MM.1S (cell line): ENCODE measurements at regions not wholly inside any gene's neighbourhood (a gene's known extent, or its start where the extent isn't known, plus 50 kb on each side); places are given as distances from the start of the nearest gene placed in this dataset.

Experiments used
- DNase-seq: peaks from one replicate; pipeline ENCODE4 v3.0.0-alpha.2; 2015
- H2AFZ ChIP-seq: fragments of 300-600 bp; sonication (generic); 2 replicates; pipeline ENCODE4 v1.6.0; 2016; ENCODE audit warnings: antibody characterized with exemption, low read length
- H3F3A ChIP-seq: fragments of 300-600 bp; sonication (generic); 2 replicates; pipeline ENCODE4 v1.6.1; 2016; ENCODE audit warnings: mild to moderate bottlenecking, antibody characterized with exemption, low read length, moderate library complexity, mixed read lengths; ENCODE audit not compliant: insufficient read depth
- H3K27ac ChIP-seq: fragments of 300-600 bp; sonication (generic); 2 replicates; pipeline ENCODE4 v1.5.1; 2016; ENCODE audit warnings: mild to moderate bottlenecking, low read length
- H3K27me3 ChIP-seq: fragments of 300-600 bp; sonication (generic); replicated peaks from 2 replicates; pipeline ENCODE4 v1.6.0; 2016; ENCODE audit warnings: low read length; ENCODE audit not compliant: insufficient read depth
- H3K36me3 ChIP-seq: fragments of 300-600 bp; sonication (generic); replicated peaks from 2 replicates; pipeline ENCODE4 v1.6.1; 2016; ENCODE audit warnings: mild to moderate bottlenecking, low read length, mixed read lengths; ENCODE audit not compliant: insufficient read depth
- H3K4me1 ChIP-seq: fragments of 300-600 bp; sonication (generic); 2 replicates; pipeline ENCODE4 v1.6.1; 2016; ENCODE audit warnings: low read length, mixed read lengths
- H3K4me2 ChIP-seq: fragments of 300-600 bp; sonication (generic); 2 replicates; pipeline ENCODE4 v1.6.0; 2016; ENCODE audit warnings: low read depth, low read length
- H3K4me3 ChIP-seq: fragments of 300-600 bp; sonication (generic); 2 replicates; pipeline ENCODE4 v1.5.1; 2016; ENCODE audit warnings: low read length, mixed read lengths
- H3K79me2 ChIP-seq: fragments of 300-600 bp; sonication (generic); 2 replicates; pipeline ENCODE4 v1.6.1; 2016; ENCODE audit warnings: mixed run types, low read length, mixed read lengths
- H3K9ac ChIP-seq: fragments of 300-600 bp; sonication (generic); 2 replicates; pipeline ENCODE4 v1.6.1; 2016; ENCODE audit warnings: low read length, mixed read lengths
- H3K9me2 ChIP-seq: fragments of 300-600 bp; sonication (generic); replicated peaks from 2 replicates; pipeline ENCODE4 v1.6.1; 2016; ENCODE audit warnings: mild to moderate bottlenecking, low read length, mixed read lengths; ENCODE audit not compliant: insufficient read depth
- H3K9me3 ChIP-seq: fragments of 300-600 bp; sonication (generic); replicated peaks from 2 replicates; pipeline ENCODE4 v1.6.1; 2016; ENCODE audit warnings: mild to moderate bottlenecking, low read length, mixed read lengths; ENCODE audit not compliant: insufficient read depth
- H4K20me1 ChIP-seq: fragments of 300-600 bp; sonication (generic); 2 replicates; pipeline ENCODE4 v1.6.1; 2016; ENCODE audit warnings: mild to moderate bottlenecking, low read length, moderate library complexity, mixed read lengths; ENCODE audit not compliant: insufficient read depth
- CTCF ChIP-seq: fragments of 300-600 bp; sonication (generic); IDR thresholded peaks from 2 replicates; pipeline ENCODE4 v1.5.1; 2016; ENCODE audit warnings: antibody characterized with exemption, low read length, mixed read lengths
- EZH2 ChIP-seq: fragments of 300-600 bp; sonication (generic); optimal IDR thresholded peaks from 2 replicates; pipeline ENCODE3; 2017; ENCODE audit warnings: low read depth, mild to moderate bottlenecking, antibody characterized with exemption, low read length, mixed read lengths
- EZH2phosphoT487 ChIP-seq: fragments of 300-600 bp; sonication (generic); IDR thresholded peaks from 2 replicates; pipeline ENCODE4 v1.6.1; 2018; ENCODE audit warnings: antibody characterized with exemption, low read length

GRCh38 chr12:66768293-66768692 is 89.4 kb upstream of the GRIP1 start:
- Histone ChIP-seq H2AFZ (no peak overlapping the region), H3K9ac (no peak overlapping the region), H3F3A (no peaks in the 10 kb centered on the region), H3K27ac (no peak overlapping the region), H3K4me2 (no peak overlapping the region), H3K4me1 (no peaks in the 10 kb centered on the region), H3K36me3 (no peaks in the 10 kb centered on the region), H3K9me2 (no peaks in the 10 kb centered on the region), H3K9me3 (no peaks in the 10 kb centered on the region), H4K20me1 (no peaks in the 10 kb centered on the region), H3K79me2 (no peaks in the 10 kb centered on the region), H3K4me3 (no peak overlapping the region), H3K27me3 (no peaks in the 10 kb centered on the region)
- no peak for DNase-seq
- no peak for TF ChIP-seq CTCF
- no peak for TF ChIP-seq EZH2phosphoT487
- no peak for TF ChIP-seq EZH2

- Histone ChIP-seq H3K9me2 (no peaks in the 10 kb centered on the region), H3K27ac (no peak overlapping the region), H3K4me3 (no peak overlapping the region), H3K4me2 (no peak overlapping the region), H3K9me3 (no peaks in the 10 kb centered on the region), H3K4me1 (no peaks in the 10 kb centered on the region), H3K27me3 (no peaks in the 10 kb centered on the region), H3K79me2 (no peaks in the 10 kb centered on the region), H3K36me3 (no peaks in the 10 kb centered on the region), H3F3A (no peaks in the 10 kb centered on the region), H3K9ac (no peak overlapping the region), H2AFZ (no peak overlapping the region), H4K20me1 (no peaks in the 10 kb centered on the region)
- DNase-seq, result no peak
- TF ChIP-seq EZH2 (no peak), CTCF (no peak), EZH2phosphoT487 (no peak)
These were observed 96.1 kb upstream of the GRIP1 start for GRCh38 chr12:66774929-66775328.

GRCh38 chr12:66775871-66776270 is 97.0 kb upstream of the GRIP1 start:
- no peaks in the 10 kb centered on the region for H3K36me3 ChIP-seq

More at GRCh38 chr12:66775871-66776270, 97.0 kb upstream of the GRIP1 start:
- no peak overlapping the region for H3K4me3 ChIP-seq
- H3K79me2 ChIP-seq, result no peaks in the 10 kb centered on the region
- H3K4me2 ChIP-seq, result no peak overlapping the region
- no peak for TF ChIP-seq EZH2phosphoT487
- TF ChIP-seq EZH2, result no peak
- no peak for TF ChIP-seq CTCF
- H3K4me1 ChIP-seq, result peaks cover 1% of the 10 kb centered on the region; the same call in 1 of the 2 replicates
- no peaks in the 10 kb centered on the region for H3K9me2 ChIP-seq
- no peaks in the 10 kb centered on the region for H3F3A ChIP-seq
- DNase-seq, result no peak
- H3K9me3 ChIP-seq, result no peaks in the 10 kb centered on the region
- no peak overlapping the region for H2AFZ ChIP-seq
- no peaks in the 10 kb centered on the region for H4K20me1 ChIP-seq
- no peak overlapping the region for H3K27ac ChIP-seq
- H3K9ac ChIP-seq, result no peak overlapping the region
- no peaks in the 10 kb centered on the region for H3K27me3 ChIP-seq
